ENCODE measurements at regions not wholly inside any gene's neighbourhood (a gene's known extent, or its start where the extent isn't known, plus 50 kb on each side); places are given as distances from the start of the nearest gene placed in this dataset.

DNA sequence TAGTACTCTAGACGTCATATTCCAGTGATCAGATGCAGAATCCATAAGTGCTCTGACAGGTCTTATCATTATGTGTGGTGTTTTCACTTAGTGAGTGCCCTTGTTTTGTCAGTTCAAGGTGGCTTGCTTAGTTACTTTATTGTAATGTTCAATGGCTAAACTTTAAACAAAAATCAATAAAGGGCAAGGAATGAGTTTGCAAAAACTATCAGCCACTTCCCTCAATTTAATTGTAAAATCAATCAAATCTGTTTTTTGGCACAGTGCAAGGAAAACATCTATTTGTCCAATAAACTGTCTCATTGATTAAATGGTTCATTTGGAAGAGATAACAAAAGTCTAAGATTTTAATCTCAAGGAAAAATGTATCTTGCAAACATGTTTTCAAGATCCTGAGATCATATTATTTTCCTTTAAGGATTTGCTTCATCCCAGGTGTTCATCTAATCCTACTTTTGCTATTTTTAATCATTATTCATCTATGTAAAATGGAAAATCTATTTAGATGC is 59.6 kb upstream of the EEA1 start:
- Histone ChIP-seq H3K27ac (ENCODE audit: low read length) (no peak overlapping the region), H3K79me2 (ENCODE audit: low read length) (no peaks in the 10 kb centered on the region), H3K9me2 (replicated peaks; ENCODE audit: low read length) (no peaks in the 10 kb centered on the region), H3K36me3 (ENCODE audit: low read depth, low read length) (no peaks in the 10 kb centered on the region), H3K4me1 (ENCODE audit: insufficient read depth, low read length) (peaks cover 7% of the 10 kb centered on the region), H3K4me2 (ENCODE audit: low read length) (no peak overlapping the region), H3K27me3 (ENCODE audit: low read length) (no peaks in the 10 kb centered on the region), H3K9ac (ENCODE audit: low read length) (no peak overlapping the region), H4K20me1 (ENCODE audit: low read length) (no peaks in the 10 kb centered on the region), H2AFZ (ENCODE audit: low read length) (no peak overlapping the region), H3F3A (ENCODE audit: low read length, unreplicated experiment) (no peaks in the 10 kb centered on the region), H3K4me3 (ENCODE audit: low read length) (no peak overlapping the region), H3K9me3 (ENCODE audit: low read length) (no peaks in the 10 kb centered on the region)
- no peak for ATAC-seq
- TF ChIP-seq EZH2 (IDR thresholded peaks at IDR 0.05; ENCODE audit: low read length, unreplicated experiment) (no peak), EZH2phosphoT487 (IDR thresholded peaks at IDR 0.05; ENCODE audit: borderline replicate concordance, low read length) (no peak)
- TF ChIP-seq, protein P1, sequence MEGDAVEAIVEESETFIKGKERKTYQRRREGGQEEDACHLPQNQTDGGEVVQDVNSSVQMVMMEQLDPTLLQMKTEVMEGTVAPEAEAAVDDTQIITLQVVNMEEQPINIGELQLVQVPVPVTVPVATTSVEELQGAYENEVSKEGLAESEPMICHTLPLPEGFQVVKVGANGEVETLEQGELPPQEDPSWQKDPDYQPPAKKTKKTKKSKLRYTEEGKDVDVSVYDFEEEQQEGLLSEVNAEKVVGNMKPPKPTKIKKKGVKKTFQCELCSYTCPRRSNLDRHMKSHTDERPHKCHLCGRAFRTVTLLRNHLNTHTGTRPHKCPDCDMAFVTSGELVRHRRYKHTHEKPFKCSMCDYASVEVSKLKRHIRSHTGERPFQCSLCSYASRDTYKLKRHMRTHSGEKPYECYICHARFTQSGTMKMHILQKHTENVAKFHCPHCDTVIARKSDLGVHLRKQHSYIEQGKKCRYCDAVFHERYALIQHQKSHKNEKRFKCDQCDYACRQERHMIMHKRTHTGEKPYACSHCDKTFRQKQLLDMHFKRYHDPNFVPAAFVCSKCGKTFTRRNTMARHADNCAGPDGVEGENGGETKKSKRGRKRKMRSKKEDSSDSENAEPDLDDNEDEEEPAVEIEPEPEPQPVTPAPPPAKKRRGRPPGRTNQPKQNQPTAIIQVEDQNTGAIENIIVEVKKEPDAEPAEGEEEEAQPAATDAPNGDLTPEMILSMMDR (conservative IDR thresholded peaks at IDR 0.05; ENCODE audit: low read depth, low read length), result no peak
- intact Hi-C loops (cut with micrococcal nuclease), result loop anchor here (5.0 kb wide), 2 partner anchors 149 to 334 kb away; no protein-coding TSS in a partner anchor
- BruUV-seq (replicated peaks), result no TSS peak
- ChIA-PET CTCF (interaction anchor here (1.8 kb wide), 1 partner anchor 431 kb away, joined by 8 read pairs; no protein-coding TSS in a partner anchor), POLR2A (ENCODE audit: unreplicated experiment) (no interaction called here)
- DNase-seq, result no peak

GRCh38 chr12:92989715-92990484 is 60.8 kb upstream of the EEA1 start:
- Histone ChIP-seq H3K9me2 (replicated peaks; ENCODE audit: low read length) (no peaks in the 10 kb centered on the region), H3K4me2 (ENCODE audit: low read length) (no peak overlapping the region), H3K9ac (ENCODE audit: low read length) (no peak overlapping the region), H4K20me1 (ENCODE audit: low read length) (no peaks in the 10 kb centered on the region), H3K4me1 (ENCODE audit: insufficient read depth, low read length) (peaks cover 7% of the 10 kb centered on the region), H3K9me3 (ENCODE audit: low read length) (no peaks in the 10 kb centered on the region), H3K27me3 (ENCODE audit: low read length) (no peaks in the 10 kb centered on the region), H2AFZ (ENCODE audit: low read length) (no peak overlapping the region), H3K27ac (ENCODE audit: low read length) (no peak overlapping the region), H3K36me3 (ENCODE audit: low read depth, low read length) (no peaks in the 10 kb centered on the region), H3F3A (ENCODE audit: low read length, unreplicated experiment) (no peaks in the 10 kb centered on the region), H3K4me3 (ENCODE audit: low read length) (no peak overlapping the region), H3K79me2 (ENCODE audit: low read length) (no peaks in the 10 kb centered on the region)
- no TSS peak for BruUV-seq (replicated peaks)
- TF ChIP-seq EZH2 (IDR thresholded peaks at IDR 0.05; ENCODE audit: low read length, unreplicated experiment) (no peak), EZH2phosphoT487 (IDR thresholded peaks at IDR 0.05; ENCODE audit: borderline replicate concordance, low read length) (no peak)
- TF ChIP-seq, protein P1 (conservative IDR thresholded peaks at IDR 0.05; ENCODE audit: low read depth, low read length), result no peak
- no peak for DNase-seq
- intact Hi-C loops (cut with micrococcal nuclease), result loop anchor here (5.0 kb wide), 3 partner anchors 102 to 332 kb away; no protein-coding TSS in a partner anchor
- CTCF ChIA-PET, result no interaction called here
- no peak for ATAC-seq
- POLR2A ChIA-PET (ENCODE audit: unreplicated experiment), result no interaction called here

GRCh38 chr12:92991134-92991533 is 62.0 kb upstream of the EEA1 start:
- no peak overlapping the region for H2AFZ ChIP-seq (ENCODE audit: low read length)
- H4K20me1 ChIP-seq (ENCODE audit: low read length), result no peaks in the 10 kb centered on the region
- no peak overlapping the region for H3K27ac ChIP-seq (ENCODE audit: low read length)
- ChIA-PET POLR2A (ENCODE audit: unreplicated experiment) (no interaction called here), CTCF (interaction anchor here (0.6 kb wide), 1 partner anchor 572 kb away, joined by 5 read pairs; no protein-coding TSS in a partner anchor)
- DNase-seq (no peak), ATAC-seq (no peak)
- no peak overlapping the region for H3K4me2 ChIP-seq (ENCODE audit: low read length)
- H3K4me3 ChIP-seq (ENCODE audit: low read length), result no peak overlapping the region
- H3K9me2 ChIP-seq (replicated peaks; ENCODE audit: low read length), result no peaks in the 10 kb centered on the region
- intact Hi-C loops (cut with micrococcal nuclease), result loop anchor here (5.0 kb wide), 1 partner anchor 101 kb away; no protein-coding TSS in a partner anchor
- H3K9me3 ChIP-seq (ENCODE audit: low read length), result no peaks in the 10 kb centered on the region
- no TSS peak for BruUV-seq (replicated peaks)
- H3K9ac ChIP-seq (ENCODE audit: low read length), result no peak overlapping the region
- no peaks in the 10 kb centered on the region for H3K79me2 ChIP-seq (ENCODE audit: low read length)
- H3K27me3 ChIP-seq (ENCODE audit: low read length), result no peaks in the 10 kb centered on the region
- TF ChIP-seq, protein P1 (conservative IDR thresholded peaks at IDR 0.05; ENCODE audit: low read depth, low read length), result no peak
- TF ChIP-seq EZH2 (IDR thresholded peaks at IDR 0.05; ENCODE audit: low read length, unreplicated experiment), result no peak
- TF ChIP-seq EZH2phosphoT487 (IDR thresholded peaks at IDR 0.05; ENCODE audit: borderline replicate concordance, low read length), result no peak
- H3F3A ChIP-seq (ENCODE audit: low read length, unreplicated experiment), result no peaks in the 10 kb centered on the region
- peaks cover 7% of the 10 kb centered on the region for H3K4me1 ChIP-seq (ENCODE audit: insufficient read depth, low read length)
- no peaks in the 10 kb centered on the region for H3K36me3 ChIP-seq (ENCODE audit: low read depth, low read length)

All from PC-3 (cell line).